ENCODE measurements at regions not wholly inside any gene's neighbourhood (a gene's known extent, or its start where the extent isn't known, plus 50 kb on each side); places are given as distances from the start of the nearest gene placed in this dataset.

DNA sequence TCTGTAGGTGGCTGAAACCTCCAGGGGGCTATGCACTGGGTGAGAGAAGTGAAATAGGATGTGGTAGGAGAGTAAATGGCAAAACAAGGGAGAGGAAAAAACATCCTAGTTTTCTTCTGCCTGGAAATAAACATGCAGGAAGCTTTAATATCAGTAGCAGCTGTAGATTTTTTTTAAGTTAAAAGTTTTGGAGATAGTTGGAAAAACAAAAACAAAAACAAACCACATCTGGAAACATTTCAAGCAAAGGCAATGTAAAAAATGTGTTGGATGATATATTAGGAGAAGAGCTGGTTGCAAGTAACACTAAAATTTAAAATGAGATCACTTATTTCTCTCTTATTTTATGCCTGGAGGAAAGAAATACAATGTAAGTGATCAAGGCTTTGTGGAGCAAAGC is 388.0 kb downstream of the SPRY1 start:
- TF ChIP-seq GATA3 (IDR thresholded peaks at IDR 0.05; ENCODE audit: low read depth, low read length) = no peak
- TF ChIP-seq GATA2 (IDR thresholded peaks at IDR 0.05; ENCODE audit: low read depth, low read length) = no peak

Measured in SH-SY5Y (cell line).